Coronary artery (tissue), 2 donors: ENCODE measurements at regions not wholly inside any gene's neighbourhood (a gene's known extent, or its start where the extent isn't known, plus 50 kb on each side); places are given as distances from the start of the nearest gene placed in this dataset.
"Not testable (repeated sequence)": the region's sequence is repeated elsewhere in the genome, so short reads cannot be mapped to it uniquely, and the experiment has no call there.

ENCODE experiments used
- DNase-seq: peaks from one replicate; pipeline ENCODE4 v3.0.0-alpha.2; 2017; ENCODE audit warnings: low spot score
- H3K27ac ChIP-seq, 2 donors: fragments of 200-600 bp; sonication (generic); one replicate each; pipeline ENCODE4 v1.5.1; 2016 to 2019
- H3K4me3 ChIP-seq: fragments of 200-600 bp; sonication (generic); 2 replicates; pipeline ENCODE4 v1.5.1; 2016; ENCODE audit warnings: mild to moderate bottlenecking, moderate library complexity
- CTCF ChIP-seq: fragments of 200-600 bp; sonication (generic); IDR thresholded peaks from one replicate; pipeline ENCODE4 v1.5.1; 2019; ENCODE audit warnings: antibody characterized with exemption

GRCh38 chr4:65999518-65999871 is 329.2 kb upstream of the EPHA5 start:
- Histone ChIP-seq H3K4me3 (no peak overlapping the region), H3K27ac (no peak overlapping the region)
- TF ChIP-seq CTCF, result no peak
- DNase-seq, result no peak

- not testable (repeated sequence) for H3K27ac ChIP-seq, DNase-seq, H3K4me3 ChIP-seq
Measured at GRCh38 chr4:65998807-65999517, 328.7 kb upstream of the EPHA5 start.

- TF ChIP-seq CTCF, result no peak
- no peak for DNase-seq
- H3K4me3 ChIP-seq, result no peak overlapping the region
- no peak overlapping the region for H3K27ac ChIP-seq
Measured at GRCh38 chr4:65983061-65983460, 312.8 kb upstream of the EPHA5 start.

GRCh38 chr4:65976287-65976686 is 306.0 kb upstream of the EPHA5 start:
- DNase-seq, result no peak
- Histone ChIP-seq H3K4me3 (no peak overlapping the region), H3K27ac (no peak overlapping the region)
- TF ChIP-seq CTCF, result no peak

- no peak overlapping the region for H3K4me3 ChIP-seq
- no peak for DNase-seq
- TF ChIP-seq CTCF, result no peak
- no peak overlapping the region for H3K27ac ChIP-seq
Measured at GRCh38 chr4:65973186-65973585, 302.9 kb upstream of the EPHA5 start.

GRCh38 chr4:65971686-65972085 is 301.4 kb upstream of the EPHA5 start:
- DNase-seq, result no peak
- Histone ChIP-seq H3K27ac (no peak overlapping the region), H3K4me3 (no peak overlapping the region)
- TF ChIP-seq CTCF, result no peak

- Histone ChIP-seq H3K27ac (no peak overlapping the region), H3K4me3 (no peak overlapping the region)
- DNase-seq, result no peak
- TF ChIP-seq CTCF, result no peak
Measured at GRCh38 chr4:65968831-65969558, 298.7 kb upstream of the EPHA5 start.
